Lower lobe of right lung (tissue), 2 donors: ENCODE measurements at regions not wholly inside any gene's neighbourhood (a gene's known extent, or its start where the extent isn't known, plus 50 kb on each side); places are given as distances from the start of the nearest gene placed in this dataset.

ENCODE experiments used
- ATAC-seq, 2 donors: fragments of 200-7000 bp; cut with Tn5 transposase; one replicate each; pipeline ENCODE4 v1.9.1; 2020 to 2022; ENCODE audit warnings: mild to moderate bottlenecking in 2 of 2, moderate library complexity in 2 of 2
- DNase-seq: peaks from one replicate; pipeline ENCODE4 v3.0.0-alpha.2; 2020
- H3K27ac ChIP-seq: fragments of 200-600 bp; one replicate; pipeline ENCODE4 v1.8.0; 2022
- H3K27me3 ChIP-seq: fragments of 200-600 bp; one replicate; pipeline ENCODE4 v1.8.0; 2022; ENCODE audit warnings: low read depth
- H3K36me3 ChIP-seq: fragments of 200-600 bp; one replicate; pipeline ENCODE4 v1.8.0; 2022; ENCODE audit warnings: mild to moderate bottlenecking
- H3K4me1 ChIP-seq: fragments of 200-600 bp; one replicate; pipeline ENCODE4 v1.8.0; 2022
- H3K4me3 ChIP-seq: fragments of 200-600 bp; one replicate; pipeline ENCODE4 v1.8.0; 2022; ENCODE audit warnings: mild to moderate bottlenecking
- H3K9me3 ChIP-seq: fragments of 200-600 bp; one replicate; pipeline ENCODE4 v1.8.0; 2022
- intact Hi-C: fragments of 100-400 bp; cut with DNase I; formaldehyde crosslinking; loops from one replicate; pipeline ENCODE4 v1.11.0; 2022
- TF ChIP-seq, protein P1 (sequence below): fragments of 200-600 bp; IDR thresholded peaks from one replicate; pipeline ENCODE4 v1.8.0; 2022; ENCODE audit warnings: antibody characterized with exemption, mild to moderate bottlenecking
- donor health status: DM: no; HTN: yes; CAD: no; lungs with severe emphysema.

- no peak for DNase-seq
- intact Hi-C loops, result no loop called here
- ATAC-seq, result no peak
These were observed 158.5 kb downstream of the INSIG2 start for GRCh38 chr2:118246726-118247125.

GRCh38 chr2:118246079-118246478 is 157.8 kb downstream of the INSIG2 start:
- TF ChIP-seq, protein P1, sequence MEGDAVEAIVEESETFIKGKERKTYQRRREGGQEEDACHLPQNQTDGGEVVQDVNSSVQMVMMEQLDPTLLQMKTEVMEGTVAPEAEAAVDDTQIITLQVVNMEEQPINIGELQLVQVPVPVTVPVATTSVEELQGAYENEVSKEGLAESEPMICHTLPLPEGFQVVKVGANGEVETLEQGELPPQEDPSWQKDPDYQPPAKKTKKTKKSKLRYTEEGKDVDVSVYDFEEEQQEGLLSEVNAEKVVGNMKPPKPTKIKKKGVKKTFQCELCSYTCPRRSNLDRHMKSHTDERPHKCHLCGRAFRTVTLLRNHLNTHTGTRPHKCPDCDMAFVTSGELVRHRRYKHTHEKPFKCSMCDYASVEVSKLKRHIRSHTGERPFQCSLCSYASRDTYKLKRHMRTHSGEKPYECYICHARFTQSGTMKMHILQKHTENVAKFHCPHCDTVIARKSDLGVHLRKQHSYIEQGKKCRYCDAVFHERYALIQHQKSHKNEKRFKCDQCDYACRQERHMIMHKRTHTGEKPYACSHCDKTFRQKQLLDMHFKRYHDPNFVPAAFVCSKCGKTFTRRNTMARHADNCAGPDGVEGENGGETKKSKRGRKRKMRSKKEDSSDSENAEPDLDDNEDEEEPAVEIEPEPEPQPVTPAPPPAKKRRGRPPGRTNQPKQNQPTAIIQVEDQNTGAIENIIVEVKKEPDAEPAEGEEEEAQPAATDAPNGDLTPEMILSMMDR, result no peak
- no peak overlapping the region for H3K27ac ChIP-seq
- intact Hi-C loops, result no loop called here
- no peaks in the 10 kb centered on the region for H3K36me3 ChIP-seq
- no peaks in the 10 kb centered on the region for H3K27me3 ChIP-seq
- no peak for DNase-seq
- H3K9me3 ChIP-seq, result no peaks in the 10 kb centered on the region
- no peaks in the 10 kb centered on the region for H3K4me1 ChIP-seq
- ATAC-seq, result no peak
- no peak overlapping the region for H3K4me3 ChIP-seq

More at GRCh38 chr2:118246726-118247125, 158.5 kb downstream of the INSIG2 start:
- no peaks in the 10 kb centered on the region for H3K36me3 ChIP-seq
- H3K4me1 ChIP-seq, result no peaks in the 10 kb centered on the region
- no peak overlapping the region for H3K27ac ChIP-seq
- TF ChIP-seq, protein P1, result no peak
- no peak overlapping the region for H3K4me3 ChIP-seq
- H3K27me3 ChIP-seq, result no peaks in the 10 kb centered on the region
- no peaks in the 10 kb centered on the region for H3K9me3 ChIP-seq

- ATAC-seq, result no peak
- DNase-seq, result no peak
- no peaks in the 10 kb centered on the region for H3K36me3 ChIP-seq
- no peak overlapping the region for H3K4me3 ChIP-seq
- H3K27me3 ChIP-seq, result no peaks in the 10 kb centered on the region
- H3K4me1 ChIP-seq, result no peaks in the 10 kb centered on the region
- no peak overlapping the region for H3K27ac ChIP-seq
- no peaks in the 10 kb centered on the region for H3K9me3 ChIP-seq
- TF ChIP-seq, protein P1, result no peak
- intact Hi-C loops, result no loop called here
These were observed 156.4 kb downstream of the INSIG2 start for GRCh38 chr2:118244686-118245085.

DNA sequence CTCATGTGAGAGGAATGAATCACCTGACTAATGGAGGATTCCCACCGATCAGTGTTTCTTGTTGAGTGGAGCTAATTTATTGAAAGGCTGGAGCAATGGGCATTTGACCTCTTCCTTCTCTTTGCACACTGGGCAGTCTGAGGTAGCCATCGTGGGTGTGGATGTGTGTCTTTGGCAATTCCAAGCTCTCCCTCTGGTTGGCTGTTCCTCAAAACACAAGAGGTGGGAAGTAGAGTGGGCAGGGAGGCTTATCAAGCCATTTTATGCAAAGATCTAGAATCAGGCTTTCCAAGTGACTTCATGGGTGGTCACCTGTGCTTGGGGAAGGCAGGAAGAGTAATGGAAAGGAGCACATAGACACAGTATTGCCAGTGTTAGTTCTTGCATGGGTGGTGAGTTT is 154.8 kb downstream of the INSIG2 start:
- ATAC-seq (no peak), DNase-seq (no peak)
- Histone ChIP-seq H3K4me1 (no peaks in the 10 kb centered on the region), H3K27me3 (no peaks in the 10 kb centered on the region), H3K4me3 (no peak overlapping the region), H3K9me3 (no peaks in the 10 kb centered on the region), H3K36me3 (no peaks in the 10 kb centered on the region), H3K27ac (no peak overlapping the region)
- TF ChIP-seq, protein P1, result no peak
- intact Hi-C loops, result no loop called here

- no peaks in the 10 kb centered on the region for H3K36me3 ChIP-seq
- H3K9me3 ChIP-seq, result no peaks in the 10 kb centered on the region
- ATAC-seq (peak in 1 of 2 donors; percentile 43), DNase-seq (no peak)
- no peaks in the 10 kb centered on the region for H3K27me3 ChIP-seq
- intact Hi-C loops, result no loop called here
- no peak overlapping the region for H3K4me3 ChIP-seq
- no peak overlapping the region for H3K27ac ChIP-seq
- TF ChIP-seq, protein P1, result no peak
- no peaks in the 10 kb centered on the region for H3K4me1 ChIP-seq
These were observed 153.9 kb downstream of the INSIG2 start for GRCh38 chr2:118242216-118242615.

- H3K27me3 ChIP-seq, result no peaks in the 10 kb centered on the region
- DNase-seq, result no peak
- H3K36me3 ChIP-seq, result no peaks in the 10 kb centered on the region
- intact Hi-C loops, result no loop called here
- no peak overlapping the region for H3K4me3 ChIP-seq
- TF ChIP-seq, protein P1, result no peak
- ATAC-seq, result no peak
- H3K27ac ChIP-seq, result no peak overlapping the region
- no peaks in the 10 kb centered on the region for H3K4me1 ChIP-seq
- no peaks in the 10 kb centered on the region for H3K9me3 ChIP-seq
These were observed 152.9 kb downstream of the INSIG2 start for GRCh38 chr2:118241128-118241527.
